ENCODE measurements at regions not wholly inside any gene's neighbourhood (a gene's known extent, or its start where the extent isn't known, plus 50 kb on each side); places are given as distances from the start of the nearest gene placed in this dataset.

GRCh38 chr15:53197426-53197839, 407.3 kb upstream of the ONECUT1 start:
- intact Hi-C loops (cut with DNase I) = loop anchor here in 9 of 10 donors (1.0 to 10.0 kb wide), 5 partner anchors 410 to 520 kb away; no protein-coding TSS in a partner anchor
- DNase-seq (peak; percentile 29 to 60 (median 33)), ATAC-seq (peak in 3 of 4 donors; percentile 42 to 63 (median 49))
- TF ChIP-seq CTCF (IDR thresholded peaks at IDR 0.05) (peak; percentile 62 to 80 (median 76)), POLR2A (IDR thresholded peaks at IDR 0.05) (no peak)
- Histone ChIP-seq H3K4me1 (peaks cover 0 to 4% (median 0%) of the 10 kb centered on the region in 12 donors), H3K27me3 (peaks cover 0 to 21% (median 0%) of the 10 kb centered on the region in 9 donors), H3K27ac (no peak overlapping the region), H3K36me3 (no peaks in the 10 kb centered on the region), H3K9me3 (no peaks in the 10 kb centered on the region), H3K4me3 (peak overlapping the region in 1 of 12 donors; percentile 30)
- 4 to 6% (median 5%) methylated on average over 20 to 23 of the region's 23 CpGs for WGBS, 4 donors

GRCh38 chr15:53196788-53197187, 406.7 kb upstream of the ONECUT1 start:
- TF ChIP-seq CTCF (IDR thresholded peaks at IDR 0.05) = no peak
- intact Hi-C loops (cut with DNase I) = loop anchor here in 9 of 10 donors (1.0 to 10.0 kb wide), 5 partner anchors 409 to 521 kb away; no protein-coding TSS in a partner anchor
- H3K27me3 ChIP-seq = peaks cover 0 to 21% (median 0%) of the 10 kb centered on the region in 9 donors
- no peak for ATAC-seq
- no peaks in the 10 kb centered on the region for H3K36me3 ChIP-seq
- peak overlapping the region in 1 of 12 donors; percentile 30 for H3K4me3 ChIP-seq
- H3K9me3 ChIP-seq = no peaks in the 10 kb centered on the region
- no peak for DNase-seq
- peaks cover 0 to 4% (median 0%) of the 10 kb centered on the region in 12 donors for H3K4me1 ChIP-seq
- 56 to 66% (median 62%) methylated on average over 11 of the region's 11 CpGs for WGBS, 4 donors
- no peak overlapping the region for H3K27ac ChIP-seq

- intact Hi-C loops (cut with DNase I) = loop anchor here in 9 of 10 donors (5.0 to 10.0 kb wide), 4 partner anchors 409 to 521 kb away; no protein-coding TSS in a partner anchor
- WGBS, 4 donors = 32 to 38% (median 33%) methylated on average over 5 of the region's 5 CpGs
- H3K4me1 ChIP-seq = peaks cover 0 to 4% (median 0%) of the 10 kb centered on the region in 12 donors
- ATAC-seq (no peak), DNase-seq (no peak)
- H3K27me3 ChIP-seq = peaks cover 0 to 21% (median 0%) of the 10 kb centered on the region in 9 donors
- no peaks in the 10 kb centered on the region for H3K9me3 ChIP-seq
- no peaks in the 10 kb centered on the region for H3K36me3 ChIP-seq
- no peak for TF ChIP-seq CTCF (IDR thresholded peaks at IDR 0.05)
- TF ChIP-seq POLR2A (IDR thresholded peaks at IDR 0.05) = no peak
- H3K4me3 ChIP-seq = no peak overlapping the region
- no peak overlapping the region for H3K27ac ChIP-seq
Measured at GRCh38 chr15:53196242-53196641, 406.1 kb upstream of the ONECUT1 start.

GRCh38 chr15:53193149-53193548, 403.0 kb upstream of the ONECUT1 start:
- ATAC-seq = no peak
- Histone ChIP-seq H3K27ac (no peak overlapping the region), H3K4me1 (peaks cover 0 to 4% (median 0%) of the 10 kb centered on the region in 12 donors), H3K36me3 (no peaks in the 10 kb centered on the region), H3K9me3 (peaks cover 0 to 4% (median 0%) of the 10 kb centered on the region in 12 donors), H3K4me3 (no peak overlapping the region), H3K27me3 (peaks cover 0 to 18% (median 0%) of the 10 kb centered on the region in 9 donors)
- DNase-seq = no peak
- 46 to 55% (median 51%) methylated on average over 2 of the region's 2 CpGs for WGBS, 4 donors
- TF ChIP-seq CTCF (IDR thresholded peaks at IDR 0.05) (no peak), POLR2A (IDR thresholded peaks at IDR 0.05) (no peak)
- intact Hi-C loops (cut with DNase I) = loop anchor here in 2 of 10 donors (10.0 kb wide), 1 partner anchor 408 kb away; no protein-coding TSS in a partner anchor
